COLO668 (cell line): ENCODE measurements at regions not wholly inside any gene's neighbourhood (a gene's known extent, or its start where the extent isn't known, plus 50 kb on each side); places are given as distances from the start of the nearest gene placed in this dataset.
"Not testable (repeated sequence)": the region's sequence is repeated elsewhere in the genome, so short reads cannot be mapped to it uniquely, and the experiment has no call there.

Experiments used
- DNase-seq: peaks from one replicate; lab custom pipeline; 2025; ENCODE audit not compliant: unreplicated experiment; lab: John Stamatoyannopoulos, UW

DNA sequence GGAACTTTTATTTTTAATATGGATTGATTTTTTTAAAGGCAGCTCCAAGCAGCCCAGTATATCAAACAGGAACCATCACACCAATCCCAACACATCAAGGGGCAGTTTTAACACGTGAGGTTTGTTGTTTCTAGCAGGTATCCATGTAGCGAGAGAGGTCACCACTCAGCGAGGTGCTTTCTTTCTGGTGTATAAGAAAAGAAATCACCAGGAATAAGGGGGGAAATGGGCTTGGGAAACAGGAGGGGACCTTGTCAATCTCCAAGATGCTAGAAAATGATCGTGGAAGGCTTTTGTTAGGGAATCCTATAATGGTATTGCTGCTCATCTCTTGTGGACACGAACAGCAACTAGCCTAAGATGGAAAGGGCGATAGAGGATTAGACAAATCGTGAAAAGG is 402.9 kb upstream of the ATP11B start:
- DNase-seq, result no peak

DNA sequence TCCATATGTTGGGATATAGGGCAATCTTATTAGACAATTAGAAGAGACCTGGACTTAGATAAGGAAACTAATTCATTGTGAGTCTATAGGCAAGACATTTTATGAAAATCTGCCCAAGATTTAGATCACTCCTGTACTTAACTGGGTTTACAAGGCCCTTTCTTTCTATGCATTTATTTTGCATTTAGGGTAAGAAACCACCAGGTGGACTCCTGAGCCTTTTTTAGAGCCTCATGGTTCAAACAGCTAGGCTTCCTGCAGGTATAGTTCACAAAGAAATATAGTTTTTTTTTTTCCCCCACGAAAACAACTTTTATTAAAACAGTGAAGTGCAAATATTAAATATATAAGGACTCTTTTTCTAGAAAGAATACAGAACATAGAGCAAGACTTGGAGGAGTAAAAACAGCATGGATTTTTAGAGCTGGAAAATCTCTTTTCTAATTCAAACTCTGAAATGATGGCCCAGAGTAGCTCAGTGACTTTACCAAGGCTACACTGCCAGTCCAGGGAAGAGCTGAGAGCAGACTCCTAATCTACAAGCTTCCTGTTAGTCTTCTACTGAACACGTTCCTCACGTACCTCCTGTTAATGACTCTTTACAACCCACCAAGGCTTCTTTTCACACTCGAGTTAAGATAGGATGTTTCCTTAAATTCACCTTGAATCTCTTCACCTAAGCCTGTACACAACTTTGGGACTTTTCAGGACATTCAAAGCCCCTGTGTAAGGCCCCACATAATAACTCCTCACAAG is 400.9 kb upstream of the ATP11B start:
- no peak for DNase-seq

DNA sequence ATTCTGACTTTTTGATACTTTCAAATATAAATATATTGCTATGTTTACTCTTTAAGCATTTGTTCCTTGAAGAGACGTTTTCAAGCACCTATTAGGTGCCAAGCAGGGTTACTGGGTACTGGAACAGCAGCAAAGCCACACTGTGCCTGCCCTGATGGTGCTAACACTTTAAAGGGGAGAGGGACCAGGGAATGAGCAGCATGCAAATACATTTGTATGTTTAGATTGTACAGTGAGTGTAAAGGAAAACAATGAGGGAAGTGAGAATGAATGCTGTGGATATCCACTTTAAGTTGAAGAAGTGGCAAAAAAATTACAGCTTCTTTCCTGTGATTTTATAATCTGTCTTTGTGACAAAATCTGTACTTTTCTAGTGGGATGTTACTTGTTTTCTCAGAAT is 400.2 kb upstream of the ATP11B start:
- DNase-seq, result no peak

DNA sequence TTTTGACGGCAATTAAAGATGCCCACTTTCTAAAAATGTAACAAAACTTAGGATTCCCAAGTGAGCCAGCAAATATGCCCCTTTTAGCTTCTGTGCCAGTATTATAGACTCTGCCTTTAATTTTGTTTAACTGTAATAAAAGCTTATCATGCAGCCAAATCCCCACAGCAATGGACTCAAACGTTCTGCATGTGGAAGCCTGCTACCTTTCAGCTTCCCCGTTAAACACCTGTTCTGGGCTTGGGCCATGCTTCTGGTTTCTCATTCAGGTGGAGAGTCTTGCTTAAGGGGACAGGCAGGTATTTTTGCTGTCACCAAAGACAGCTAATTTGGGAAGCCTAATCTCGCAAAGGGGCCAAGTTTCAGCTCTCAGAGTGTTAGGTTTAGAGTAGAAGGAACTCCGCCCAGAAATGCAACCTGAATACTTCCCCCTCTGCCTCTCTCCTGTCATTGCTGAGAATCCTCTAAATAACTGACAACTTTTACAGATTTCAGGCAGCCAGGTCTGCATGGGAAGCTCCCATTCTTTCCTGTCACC is 399.4 kb upstream of the ATP11B start:
- no peak for DNase-seq

DNA sequence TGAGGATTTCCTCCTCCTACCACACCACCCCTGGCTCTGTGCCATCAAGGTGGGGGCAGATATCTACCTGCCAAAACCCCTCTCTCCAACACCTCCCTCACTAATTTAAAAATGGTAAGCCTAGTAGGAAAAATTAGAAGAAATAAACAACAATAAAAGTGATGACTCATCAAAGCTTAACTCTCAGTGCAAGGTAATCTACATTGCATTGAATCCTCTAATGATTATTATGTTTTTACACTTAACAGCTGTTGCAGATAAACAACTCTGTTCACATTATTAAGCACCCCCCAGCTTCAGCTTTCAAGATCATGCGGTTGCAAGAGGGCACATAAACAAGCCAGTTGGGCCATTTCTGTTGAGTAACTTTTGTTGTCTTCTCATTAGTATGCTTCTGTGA is 396.1 kb upstream of the ATP11B start:
- DNase-seq, result no peak

DNA sequence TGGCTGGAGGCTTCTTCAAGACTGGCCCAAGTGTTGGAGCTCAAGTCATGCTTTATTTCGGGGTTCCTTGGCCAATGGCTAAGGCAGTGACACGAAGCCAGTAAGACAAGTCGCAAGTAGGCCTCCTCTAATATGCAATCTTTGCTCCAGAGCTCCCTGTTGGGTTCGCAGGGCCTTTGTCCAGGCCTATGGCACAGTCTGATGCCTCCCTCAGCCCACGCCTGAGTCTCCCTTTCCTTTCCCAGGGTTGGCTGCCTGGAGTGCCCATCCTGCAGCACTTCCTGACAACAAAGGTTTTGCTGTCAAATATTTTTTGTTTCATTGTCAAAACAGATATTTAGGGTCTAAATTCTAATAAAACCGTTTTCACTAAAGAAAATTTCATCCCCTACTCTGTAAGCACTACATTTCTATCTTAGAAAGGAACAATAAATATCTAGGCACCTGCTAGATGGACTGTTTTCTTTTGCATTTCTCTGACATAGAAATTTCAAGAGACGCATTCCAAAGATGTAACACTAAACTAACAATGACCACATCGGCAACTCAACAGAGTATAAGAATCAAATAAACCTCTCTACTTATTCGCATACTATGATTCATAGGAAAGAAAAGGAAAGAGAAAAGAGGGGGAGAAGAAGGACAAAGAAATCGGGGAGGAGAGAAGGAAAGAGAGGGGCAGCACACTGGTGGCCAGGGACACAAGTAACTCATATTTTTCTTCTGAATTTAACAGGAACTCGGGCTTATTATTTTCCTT is 393.1 kb upstream of the ATP11B start:
- no peak for DNase-seq

DNA sequence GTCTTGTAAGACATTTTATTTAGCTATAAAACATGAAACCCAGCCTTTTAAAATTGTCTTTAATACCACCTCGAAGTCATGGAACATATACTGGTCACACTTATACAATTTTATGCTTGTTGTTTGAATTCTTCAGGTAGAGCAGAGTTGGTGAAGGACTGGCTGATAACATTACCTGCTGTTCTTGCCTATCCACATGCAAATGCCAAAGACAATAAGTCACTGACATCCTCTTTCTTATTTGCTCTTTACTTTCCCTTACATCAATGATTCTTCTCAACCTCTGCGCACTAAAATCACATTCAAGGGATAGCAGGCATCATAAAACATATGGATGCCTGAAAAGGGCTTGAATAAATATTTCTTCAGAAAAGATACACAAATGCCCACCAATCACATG is 392.5 kb upstream of the ATP11B start:
- DNase-seq, result no peak

DNA sequence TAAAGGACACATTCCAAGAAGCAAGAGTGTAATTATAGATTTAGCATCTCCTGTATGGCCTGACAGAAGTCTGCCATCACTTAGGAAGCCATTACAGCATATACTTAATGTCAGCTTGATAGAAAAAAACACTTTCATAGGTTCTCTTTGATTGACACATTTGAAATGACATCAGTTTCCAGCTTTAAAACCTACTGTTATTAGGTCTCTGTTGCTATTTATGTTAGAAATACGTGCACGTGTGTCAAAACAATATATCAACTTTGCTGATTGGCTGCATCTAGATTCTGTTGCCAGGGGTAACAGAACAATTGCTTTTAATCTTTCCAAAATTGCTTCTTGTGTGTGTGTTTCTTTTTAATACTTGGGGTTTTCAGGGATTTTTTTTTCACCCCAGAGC is 389.3 kb upstream of the ATP11B start:
- DNase-seq, result no peak

DNA sequence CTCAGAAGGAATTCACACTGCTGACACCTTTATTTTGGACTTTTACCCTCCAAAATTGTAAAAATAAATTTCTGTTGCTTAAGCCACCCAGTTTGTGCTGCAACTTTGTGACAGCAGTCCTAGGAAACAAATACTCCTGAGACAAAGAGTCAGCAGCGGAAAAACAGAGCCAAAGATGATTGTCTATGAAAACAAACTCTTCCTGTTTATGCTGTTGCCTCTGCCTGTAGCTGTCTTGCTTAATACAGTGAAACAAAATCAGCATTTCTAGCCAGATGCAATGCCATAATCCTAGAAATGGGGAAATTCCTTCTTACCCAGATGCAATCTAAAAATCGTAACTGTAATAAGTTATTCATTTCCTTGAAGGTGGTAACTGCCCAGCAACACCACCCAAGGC is 387.5 kb upstream of the ATP11B start:
- DNase-seq, result no peak

DNA sequence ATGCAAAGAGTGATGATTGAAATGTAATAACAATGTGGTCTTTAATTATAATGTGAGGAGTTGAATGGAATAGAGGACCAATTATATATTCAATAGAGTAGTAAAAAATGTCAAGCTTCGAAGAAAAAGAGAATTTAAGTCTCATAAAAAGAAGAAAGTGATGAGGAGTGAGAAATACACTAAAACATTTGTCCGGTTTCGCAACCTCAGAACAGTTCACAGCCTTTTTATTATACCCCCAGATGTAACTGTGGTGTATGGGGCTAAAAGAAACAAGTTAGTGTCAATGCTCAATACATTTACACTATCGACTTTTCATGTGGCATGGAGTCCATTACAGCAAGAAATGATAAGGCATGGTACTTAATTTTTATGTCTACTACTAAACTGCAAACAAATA is 386.5 kb upstream of the ATP11B start:
- no peak for DNase-seq

DNA sequence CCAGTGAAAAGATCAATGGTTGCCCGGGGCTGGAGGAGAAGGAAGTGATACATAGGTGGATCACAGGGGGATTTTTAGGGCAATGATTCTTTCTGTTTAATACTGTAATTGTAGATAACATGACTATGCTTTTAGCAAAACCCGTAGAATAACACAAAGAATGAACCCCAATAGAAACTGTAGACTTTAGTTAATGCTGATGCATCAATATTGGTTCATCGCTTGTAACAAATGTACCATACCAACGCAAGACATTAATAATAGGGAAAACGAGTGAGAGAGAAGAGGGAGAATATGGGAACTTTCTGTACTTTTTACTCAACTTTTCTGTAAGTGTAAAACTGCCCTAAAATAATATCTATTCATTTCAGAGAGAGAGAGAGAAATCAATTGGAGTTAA is 383.3 kb upstream of the ATP11B start:
- DNase-seq, result no peak

DNA sequence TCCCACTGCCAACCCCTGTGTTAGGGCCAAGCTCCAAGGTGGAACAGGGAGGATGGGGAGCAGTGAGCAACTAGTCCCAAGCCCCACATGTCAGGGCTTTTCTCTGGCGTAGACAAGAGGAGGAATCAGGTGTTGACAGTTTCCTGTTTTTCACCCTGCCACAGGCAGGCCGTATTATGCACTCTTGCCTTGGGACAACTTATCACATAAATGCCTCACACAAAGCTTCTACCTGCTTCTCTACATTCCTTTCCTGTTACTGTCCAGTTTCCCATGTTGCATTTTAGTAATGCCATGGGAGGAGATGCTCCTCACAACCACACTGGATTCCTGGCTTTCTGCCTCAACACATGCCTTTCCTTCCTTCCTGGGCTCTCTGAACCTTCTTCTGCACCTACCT is 381.2 kb upstream of the ATP11B start:
- DNase-seq, result no peak

DNA sequence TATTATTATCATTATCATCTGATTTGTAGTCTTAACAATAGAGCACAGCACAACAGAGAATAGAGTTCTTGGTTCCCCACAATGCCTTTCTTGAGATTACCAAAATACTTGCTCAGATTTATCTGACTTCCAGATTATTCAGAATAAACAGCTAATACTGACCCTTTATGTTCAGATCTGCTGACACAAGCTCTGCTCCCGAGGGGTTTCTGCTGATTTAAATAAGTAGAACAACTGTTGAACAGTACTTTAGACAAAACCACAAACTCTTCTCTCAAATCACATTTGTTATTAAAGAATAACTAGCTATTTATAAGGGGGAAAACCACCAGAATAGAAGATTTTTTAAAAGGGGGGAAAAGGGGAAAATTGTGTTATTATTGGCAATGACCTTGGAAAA is 380.2 kb upstream of the ATP11B start:
- no peak for DNase-seq

DNA sequence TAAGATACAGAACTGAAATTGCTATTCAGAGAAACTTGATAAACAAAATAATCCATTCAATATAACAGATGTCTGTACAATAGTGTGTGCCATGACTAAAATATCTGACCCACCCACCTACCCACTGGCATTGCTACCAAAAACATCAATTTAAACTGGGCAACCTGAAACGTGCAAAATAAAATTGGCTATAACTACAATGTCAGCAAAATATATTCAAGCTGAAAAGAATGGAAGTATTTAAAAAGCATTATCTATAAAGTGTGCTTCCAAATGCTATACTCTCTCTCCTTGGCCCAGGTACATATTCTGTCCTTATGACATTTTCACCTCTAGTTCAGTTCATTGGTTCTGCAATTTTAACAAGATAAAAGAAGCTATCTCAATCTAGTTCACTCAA is 379.6 kb upstream of the ATP11B start:
- DNase-seq, result no peak

DNA sequence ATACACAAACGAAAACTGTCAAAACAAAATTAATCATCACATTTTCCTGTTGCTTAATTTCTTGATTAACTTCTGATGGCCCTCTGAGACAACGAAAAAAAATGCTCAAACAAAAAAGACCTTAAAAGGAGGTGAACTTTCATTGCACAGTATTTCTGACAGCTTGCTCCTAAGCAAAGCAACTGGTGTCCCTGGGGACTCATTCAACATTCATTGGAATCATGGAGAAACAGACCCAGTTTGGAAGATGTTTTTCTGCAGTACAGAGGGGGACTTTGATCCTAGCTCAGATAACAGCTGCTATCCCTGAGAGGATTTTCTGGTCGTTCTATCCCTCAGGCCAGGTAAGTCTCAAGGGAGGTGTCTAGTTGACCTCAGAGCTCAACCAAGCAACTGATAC is 378.7 kb upstream of the ATP11B start:
- no peak for DNase-seq

DNA sequence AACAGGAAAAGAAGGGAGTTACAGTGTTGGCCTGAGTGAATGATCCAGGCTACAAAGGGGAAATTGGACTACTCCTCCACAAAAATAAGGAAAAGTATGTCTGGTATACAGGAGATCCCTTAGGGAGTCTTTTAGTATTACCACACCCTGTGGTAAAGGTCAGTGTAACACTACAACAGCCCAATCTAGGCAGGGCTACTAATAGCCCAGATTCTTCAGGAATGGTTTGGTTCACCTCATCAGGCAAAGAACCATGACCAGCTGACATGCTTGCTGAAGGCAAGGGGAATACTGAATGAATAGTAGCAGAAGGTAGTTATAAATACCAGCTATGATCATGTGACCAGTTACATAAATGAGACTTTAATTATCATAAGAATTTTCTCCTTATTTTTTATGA is 372.6 kb upstream of the ATP11B start:
- no peak for DNase-seq

DNA sequence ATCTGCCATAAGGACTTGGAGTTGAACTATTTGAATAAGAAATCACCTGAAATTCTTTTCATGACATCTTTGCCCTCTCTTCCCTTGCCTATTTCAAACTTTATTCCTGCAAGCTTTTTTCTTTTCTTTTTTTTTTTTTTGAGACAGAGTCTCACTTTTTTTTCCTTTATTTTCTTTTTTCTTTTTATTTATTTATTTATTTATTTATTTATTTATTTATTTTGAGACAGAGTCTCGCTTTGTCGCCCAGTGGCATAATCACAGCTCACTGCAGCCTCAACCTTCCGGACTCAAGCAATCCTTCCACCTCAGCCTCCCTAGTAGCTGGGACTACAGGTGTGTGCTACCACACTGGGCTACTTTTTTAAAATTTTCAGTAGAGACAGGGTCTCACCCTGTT is 369.3 kb upstream of the ATP11B start:
- DNase-seq, result no peak

DNA sequence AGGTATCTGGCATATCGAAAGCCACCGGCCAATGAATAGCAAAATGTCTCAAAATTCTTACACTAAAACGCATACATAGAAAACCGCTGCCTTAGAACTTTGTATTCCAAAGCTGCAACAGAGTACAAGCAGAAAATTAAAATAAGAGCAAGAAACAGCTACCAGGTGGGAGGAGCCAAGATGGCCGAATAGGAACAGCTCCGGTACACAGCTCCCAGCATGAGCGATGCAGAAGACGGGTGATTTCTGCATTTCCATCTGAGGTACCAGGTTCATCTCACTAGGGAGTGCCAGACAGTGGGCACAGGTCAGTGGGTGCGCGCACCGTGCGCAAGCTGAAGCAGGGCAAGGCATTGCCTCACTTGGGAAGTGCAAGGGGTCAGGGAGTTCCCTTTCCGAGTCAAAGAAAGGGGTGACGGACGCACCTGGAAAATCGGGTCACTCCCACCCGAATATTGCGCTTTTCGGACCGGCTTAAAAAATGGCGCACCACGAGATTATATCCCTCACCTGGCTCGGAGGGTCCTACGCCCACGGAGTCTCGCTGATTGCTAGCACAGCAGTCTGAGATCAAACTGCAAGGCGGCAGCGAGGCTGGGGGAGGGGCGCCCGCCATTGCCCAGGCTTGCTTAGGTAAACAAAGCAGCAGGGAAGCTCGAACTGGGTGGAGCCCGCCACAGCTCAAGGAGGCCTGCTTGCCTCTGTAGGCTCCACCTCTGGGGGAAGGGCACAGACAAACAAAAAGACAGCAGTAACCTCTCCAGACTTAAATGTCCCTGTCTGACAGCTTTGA is 367.2 kb upstream of the ATP11B start:
- DNase-seq, result not testable (repeated sequence)

DNA sequence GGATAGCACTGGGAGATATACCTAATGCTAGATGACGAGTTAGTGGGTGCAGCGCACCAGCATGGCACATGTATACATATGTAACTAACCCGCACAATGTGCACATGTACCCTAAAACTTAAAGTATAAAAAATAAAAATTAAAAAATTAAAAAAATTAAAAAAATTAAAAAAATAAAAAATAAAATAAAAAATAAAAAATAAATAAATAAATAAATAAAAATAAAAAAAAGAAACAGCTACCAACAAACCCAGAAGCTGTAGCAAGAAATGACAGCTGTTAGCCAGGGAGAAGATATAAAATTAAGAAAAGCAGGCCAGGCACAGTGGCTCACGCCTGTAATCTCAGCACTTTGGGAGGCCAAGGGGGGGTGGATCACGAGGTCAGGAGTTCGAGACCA is 361.3 kb upstream of the ATP11B start:
- not testable (repeated sequence) for DNase-seq

DNA sequence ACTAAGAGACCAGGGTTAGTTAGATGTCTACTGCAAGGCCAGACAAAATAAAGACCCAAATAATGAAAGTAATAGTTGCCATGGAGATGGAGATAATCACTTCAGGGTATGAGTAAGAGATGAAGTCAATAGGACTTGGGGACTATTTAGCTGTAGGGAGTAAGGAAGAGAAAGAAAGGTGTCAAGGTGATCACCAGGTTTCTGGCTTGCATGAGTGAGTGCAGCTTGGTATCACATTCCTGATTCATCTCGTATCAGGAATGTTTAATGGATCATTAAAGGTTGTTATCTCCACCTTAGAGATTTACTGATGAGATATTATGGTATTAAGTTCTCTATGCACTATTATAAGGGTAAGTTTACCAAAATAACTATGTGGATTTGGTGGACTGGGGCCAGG is 357.4 kb upstream of the ATP11B start:
- no peak for DNase-seq

DNA sequence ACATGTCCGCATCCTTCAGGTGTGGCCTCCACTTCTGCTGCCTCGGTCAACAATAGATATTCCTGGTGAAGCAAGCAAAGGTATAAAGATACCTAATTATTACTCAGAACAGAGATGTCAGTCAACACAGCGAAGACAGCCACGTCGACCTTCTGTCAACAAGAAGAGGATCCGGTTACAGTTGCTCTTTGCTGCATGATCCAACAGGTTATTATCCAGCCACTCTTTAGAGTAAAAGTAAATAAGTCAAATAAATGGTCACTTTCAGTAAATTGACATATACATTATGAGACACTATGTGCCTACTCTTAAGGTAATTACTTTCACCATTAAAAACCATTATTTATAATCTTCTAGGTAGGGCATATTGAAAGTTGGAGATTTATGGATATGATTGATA is 356.8 kb upstream of the ATP11B start:
- peak; percentile 52 for DNase-seq

DNA sequence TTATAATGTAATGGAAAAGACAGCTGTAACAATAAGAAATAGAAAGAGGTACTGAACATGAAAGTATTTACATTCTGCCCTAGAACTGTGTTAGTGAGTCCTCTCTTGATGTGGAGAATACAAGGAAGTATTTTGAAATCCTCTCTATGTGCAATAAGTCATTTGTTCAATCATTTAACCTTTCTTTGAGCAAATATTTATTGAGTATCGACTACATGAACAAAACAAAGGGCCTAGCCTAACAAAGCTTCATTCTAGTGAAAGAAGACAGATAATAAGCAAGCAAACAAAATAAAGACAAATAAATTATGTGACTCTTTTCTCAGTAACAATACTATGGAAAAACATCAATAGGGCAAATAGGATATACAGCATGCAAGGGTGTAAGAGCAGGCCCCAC is 354.9 kb upstream of the ATP11B start:
- peak; percentile 48 for DNase-seq
